GM03348 (cell line): ENCODE measurements at regions not wholly inside any gene's neighbourhood (a gene's known extent, or its start where the extent isn't known, plus 50 kb on each side); places are given as distances from the start of the nearest gene placed in this dataset.
"Not testable (repeated sequence)": the region's sequence is repeated elsewhere in the genome, so short reads cannot be mapped to it uniquely, and the experiment has no call there.

Experiments
- DNase-seq: peaks from one replicate; pipeline ENCODE4 v3.0.0; 2012; ENCODE audit warnings: low spot score

DNA sequence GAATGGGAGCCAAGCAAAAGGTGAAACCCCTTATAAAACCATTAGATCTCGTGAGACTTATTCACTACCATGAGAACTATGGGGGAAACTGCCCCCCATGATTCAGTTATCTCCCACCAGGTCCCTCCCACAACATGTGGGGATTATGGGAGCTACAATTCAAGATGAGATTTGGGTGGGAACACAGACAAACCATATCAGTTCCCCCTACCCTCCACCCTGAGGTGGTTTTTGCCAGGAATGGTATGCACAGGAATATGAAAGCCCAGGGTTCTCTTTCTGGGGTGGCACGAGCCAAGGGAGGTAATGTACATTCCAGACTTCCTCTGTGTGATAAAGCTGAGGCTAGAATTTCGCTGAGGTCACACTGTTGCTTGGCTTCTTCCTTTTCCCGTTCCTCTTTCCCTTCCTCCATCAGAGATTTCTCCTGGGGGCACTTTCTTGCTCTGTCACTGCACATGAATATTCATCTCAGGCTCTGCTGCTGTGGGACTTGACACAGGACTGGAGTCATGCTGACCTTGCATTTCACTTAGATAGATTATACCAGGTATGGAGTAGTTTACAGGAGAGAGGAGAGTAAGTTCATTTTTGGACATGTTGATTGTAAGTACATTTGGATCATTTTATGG lies 347.0 kb upstream of the MTPN start:
- no peak for DNase-seq

DNA sequence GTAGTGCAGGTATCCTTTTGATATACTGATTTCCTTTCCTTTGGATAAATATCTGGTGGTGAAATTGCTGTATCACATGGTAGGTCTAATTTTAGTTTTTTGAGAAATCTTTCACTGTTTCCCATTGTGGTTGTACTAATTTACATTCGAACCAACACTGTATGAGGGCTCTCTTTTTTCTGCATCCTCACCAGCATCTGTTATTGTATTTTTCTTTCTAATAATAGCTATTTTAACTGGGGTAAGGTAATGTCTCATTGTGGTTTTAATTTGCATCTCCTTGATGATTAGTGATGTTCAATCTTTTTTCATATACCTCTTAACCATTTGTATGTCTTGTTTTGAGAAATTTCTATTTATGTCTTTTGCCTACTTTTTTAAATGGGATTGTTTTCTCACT lies 335.4 kb upstream of the MTPN start:
- DNase-seq, result no peak

DNA sequence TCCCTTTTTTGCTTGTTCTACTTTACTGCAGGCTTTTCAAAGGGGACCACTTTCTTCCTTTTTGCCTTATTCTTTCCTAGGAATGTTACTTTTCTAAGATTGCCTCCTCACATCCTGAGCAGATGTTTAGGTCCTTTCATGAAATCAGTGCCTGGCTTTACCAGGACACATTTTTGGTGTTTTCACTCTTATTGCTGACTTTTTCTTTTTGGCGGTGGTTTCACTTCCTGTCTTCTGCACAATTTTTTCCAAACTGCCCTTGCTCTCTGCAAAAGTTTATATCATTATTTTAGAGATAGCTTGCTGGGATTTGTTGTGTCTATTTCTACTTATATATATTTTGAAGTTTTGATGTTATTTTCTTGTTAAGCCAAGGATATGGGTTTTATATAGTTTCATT lies 332.2 kb upstream of the MTPN start:
- DNase-seq, result no peak

DNA sequence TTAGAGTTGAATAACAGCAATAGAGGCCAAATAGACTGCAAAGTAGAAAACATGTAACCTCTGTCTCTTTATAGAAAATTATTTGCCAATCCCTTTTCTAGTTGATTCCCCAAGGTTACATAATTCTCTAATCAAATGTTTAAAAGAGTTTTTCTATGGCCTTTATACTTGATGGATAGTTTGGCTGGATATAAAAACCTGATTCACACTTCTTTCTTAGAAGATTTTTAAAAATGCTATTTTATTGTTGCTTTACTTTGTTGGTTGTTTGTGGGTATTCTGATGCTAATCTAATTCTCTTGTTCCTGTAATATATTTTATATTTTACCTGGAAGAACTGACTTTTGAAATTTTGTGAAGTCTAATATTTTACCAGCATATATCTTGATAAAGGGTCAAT lies 331.1 kb upstream of the MTPN start:
- no peak for DNase-seq

DNA sequence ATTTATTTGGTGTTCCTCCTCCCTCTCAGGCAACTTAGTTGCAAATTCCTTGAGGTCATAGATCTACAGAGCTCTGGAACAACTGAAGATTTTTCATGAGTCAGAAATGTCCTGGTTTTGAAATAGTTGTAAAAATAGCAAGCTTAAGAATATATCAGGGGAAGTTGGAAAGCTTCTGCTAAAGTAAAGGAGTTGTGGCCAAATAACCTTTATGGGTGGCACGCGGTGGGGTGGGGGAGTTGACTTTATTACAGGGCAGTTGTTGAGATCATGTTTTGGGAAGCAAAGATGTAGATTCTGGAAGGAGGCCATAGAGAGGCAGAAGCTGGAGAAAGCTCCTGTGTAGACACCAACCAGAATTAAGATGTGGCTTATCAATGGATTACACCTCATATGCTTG lies 326.0 kb upstream of the MTPN start:
- DNase-seq, result no peak

DNA sequence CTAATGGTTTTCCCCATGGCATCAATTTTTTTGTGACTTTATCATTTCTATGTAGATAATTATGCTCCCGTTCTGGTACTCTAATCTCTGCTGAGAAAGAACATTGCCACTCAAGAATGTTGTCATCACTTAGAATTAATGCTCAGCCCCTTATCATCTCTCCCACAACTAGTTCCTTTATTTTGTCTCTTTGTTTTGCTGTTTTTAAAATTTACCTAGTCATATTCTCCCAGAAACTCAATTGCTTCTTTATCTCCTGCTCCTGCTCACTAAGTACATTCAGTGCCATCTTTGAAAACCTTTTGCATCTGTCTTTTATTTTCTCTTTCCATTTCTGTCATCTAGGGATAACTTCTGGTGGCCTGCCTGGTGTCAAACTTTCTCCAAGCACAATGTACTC lies 324.9 kb upstream of the MTPN start:
- DNase-seq, result no peak

DNA sequence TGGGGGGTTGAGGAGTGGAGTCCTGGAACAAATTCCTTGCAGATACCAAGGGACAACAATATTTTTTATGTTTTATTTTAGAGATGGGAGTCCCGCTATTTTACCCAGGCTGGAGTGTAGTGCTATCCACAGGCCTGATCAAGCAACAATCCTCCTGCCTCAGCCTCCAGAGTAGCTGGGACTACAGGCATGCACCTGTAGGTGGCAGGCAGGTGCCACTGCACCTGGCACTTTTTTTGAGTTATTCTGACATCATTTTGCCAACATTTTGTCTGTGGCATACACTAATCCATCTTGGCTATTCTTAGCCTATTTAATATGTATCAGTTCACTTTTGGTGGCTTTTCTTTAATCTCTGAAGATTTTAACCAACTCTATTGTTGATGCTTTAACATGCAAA lies 317.8 kb upstream of the MTPN start:
- no peak for DNase-seq

DNA sequence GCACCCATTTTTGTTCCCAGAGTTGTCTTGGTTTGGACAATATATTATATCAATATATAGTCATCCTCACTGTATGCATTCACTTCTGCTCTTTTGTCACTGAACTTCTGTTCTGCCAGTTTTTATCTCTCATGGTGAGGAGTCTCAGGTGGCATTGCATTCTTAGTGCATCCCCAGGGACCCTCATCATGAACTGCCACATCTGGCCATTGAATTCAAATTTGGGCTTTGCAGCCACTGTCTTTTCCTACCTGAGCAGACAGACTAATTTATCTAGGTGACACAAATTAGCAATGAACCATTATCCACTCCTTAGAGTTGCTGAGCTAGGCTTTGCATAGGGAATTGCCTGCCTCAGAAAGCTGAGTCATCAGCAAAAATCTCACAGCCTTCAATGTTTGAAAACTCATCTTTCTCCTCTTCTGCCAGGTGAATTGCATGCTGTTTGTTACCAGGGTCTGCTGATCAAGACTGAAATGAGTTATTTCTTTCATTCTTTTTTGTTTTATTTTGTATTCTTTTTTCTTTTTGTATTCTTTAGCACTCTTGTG lies 316.8 kb upstream of the MTPN start:
- no peak for DNase-seq

DNA sequence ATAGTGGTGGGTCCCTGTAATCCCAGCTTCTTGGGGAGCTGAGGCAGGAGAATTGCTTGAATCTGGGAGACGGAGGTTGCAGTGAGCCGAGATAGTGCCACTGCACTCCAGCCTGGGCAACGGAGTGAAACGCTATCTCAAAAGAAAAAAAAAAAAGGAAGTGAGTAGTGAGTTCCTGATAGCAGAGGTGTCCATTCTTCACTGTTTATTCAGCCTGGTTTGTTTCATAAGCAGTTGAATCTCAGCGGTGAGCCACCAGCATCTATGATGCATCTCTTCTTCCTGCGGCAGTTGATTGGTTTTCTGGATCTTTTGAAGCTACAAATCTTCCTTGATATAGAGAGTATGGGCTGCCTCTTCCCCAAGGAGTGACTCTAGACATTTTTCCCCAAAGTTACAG lies 316.1 kb upstream of the MTPN start:
- DNase-seq, result no peak

DNA sequence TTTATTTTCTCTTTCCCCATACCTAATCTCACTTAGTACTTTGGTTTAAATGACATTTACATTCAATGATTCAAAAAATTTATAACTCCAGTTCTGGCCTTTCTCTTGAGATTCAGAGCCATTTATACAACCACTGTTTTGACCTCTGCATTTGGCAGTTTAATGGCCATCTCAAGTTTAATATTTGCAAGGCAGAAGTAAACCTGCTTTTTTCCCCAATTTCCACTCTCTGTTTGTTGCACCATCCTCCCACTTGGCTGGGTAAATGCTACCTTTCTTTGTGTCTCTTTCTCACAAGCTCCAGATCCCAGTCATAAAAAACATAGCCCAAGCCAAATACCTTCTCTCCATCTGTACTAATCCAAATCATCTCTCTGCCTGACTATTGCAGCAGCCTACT lies 315.2 kb upstream of the MTPN start:
- DNase-seq, result no peak

DNA sequence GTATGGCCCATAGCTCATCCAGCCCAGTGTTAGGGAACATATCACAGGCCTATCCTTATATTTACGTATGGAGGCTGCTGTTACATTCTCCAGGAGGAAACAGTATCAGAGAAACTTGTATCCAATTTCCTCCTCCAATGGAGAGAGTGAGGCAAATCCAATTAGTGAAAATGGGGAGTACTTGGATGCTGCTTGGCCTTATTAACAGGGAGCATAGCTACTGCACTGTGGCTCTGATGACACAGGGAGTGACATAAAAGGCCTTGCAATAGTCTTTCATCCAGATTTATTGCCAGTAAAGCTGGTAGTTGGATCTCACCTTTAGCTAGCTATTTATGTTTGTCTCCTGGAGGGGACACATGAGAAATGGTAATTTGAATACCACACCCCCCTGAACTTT lies 313.2 kb upstream of the MTPN start:
- DNase-seq, result no peak

DNA sequence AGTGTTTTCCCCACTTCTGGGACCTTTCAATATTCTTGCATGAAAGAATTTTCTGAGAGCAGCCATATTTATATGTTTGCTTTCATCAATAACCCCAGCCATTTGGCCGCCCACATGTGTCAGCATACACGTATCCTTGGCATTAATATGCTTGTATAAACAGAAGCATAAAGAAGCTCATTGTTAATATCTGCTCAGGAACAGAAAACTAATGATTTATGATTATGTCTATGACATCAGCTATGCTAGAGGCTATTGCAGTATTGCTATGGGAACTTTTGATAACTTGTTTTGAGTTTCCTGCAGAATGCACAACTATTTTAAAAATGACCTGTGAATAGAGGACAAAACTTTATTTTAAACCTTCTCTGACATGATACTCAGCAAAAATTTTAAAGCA lies 300.9 kb upstream of the MTPN start:
- DNase-seq, result no peak

DNA sequence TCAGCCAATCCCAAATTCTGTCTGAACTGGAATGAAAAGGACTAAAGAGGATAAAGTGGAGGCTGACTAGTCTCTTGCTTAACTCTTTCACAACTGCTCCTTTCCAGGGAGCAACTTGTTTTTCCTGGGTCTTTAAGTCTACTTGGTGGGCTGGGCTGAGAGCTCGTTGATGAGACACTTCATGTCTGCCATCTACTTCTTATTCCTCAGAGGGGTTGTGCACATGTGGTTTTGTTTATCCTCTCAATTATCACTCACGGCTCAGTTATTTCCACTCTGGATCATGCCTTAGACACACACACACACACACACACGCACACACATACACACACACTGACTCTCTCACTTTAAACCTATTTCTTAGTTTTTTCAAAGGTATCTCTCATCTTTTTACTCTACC lies 298.6 kb upstream of the MTPN start:
- no peak for DNase-seq

DNA sequence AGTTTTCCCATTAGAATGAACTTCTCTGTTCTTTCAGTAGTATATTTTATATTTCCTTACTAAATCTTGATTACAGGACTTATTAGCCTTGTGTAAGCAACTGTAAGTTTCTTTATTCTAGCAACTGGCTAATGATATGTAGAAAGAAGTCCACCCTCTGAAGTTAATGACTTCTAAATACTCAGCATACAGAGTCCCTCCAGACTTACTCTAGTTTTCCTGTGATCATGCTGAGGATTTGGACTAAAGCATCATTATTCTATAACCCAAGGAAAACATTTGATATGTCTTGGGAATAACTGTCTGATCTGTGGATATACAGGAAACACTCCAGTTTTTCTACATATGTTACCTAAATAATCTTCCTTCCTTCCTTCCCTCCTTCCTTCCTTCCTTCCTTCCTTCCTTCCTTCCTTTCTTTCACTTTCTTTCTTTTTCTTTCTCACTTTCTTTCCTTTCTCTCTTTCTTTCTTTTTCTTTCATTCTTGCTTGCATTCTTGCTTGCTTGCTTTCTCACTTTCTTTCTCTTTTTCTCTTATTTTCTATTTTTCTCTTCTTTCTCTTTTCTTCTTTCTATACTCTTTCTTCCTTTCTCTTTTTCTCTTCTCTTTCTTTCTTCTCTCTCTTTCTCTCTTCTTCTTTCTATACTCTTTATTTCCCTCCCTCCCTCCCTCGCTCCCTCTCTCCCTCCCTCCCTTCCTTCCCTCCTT lies 297.6 kb upstream of the MTPN start:
- DNase-seq, result no peak

DNA sequence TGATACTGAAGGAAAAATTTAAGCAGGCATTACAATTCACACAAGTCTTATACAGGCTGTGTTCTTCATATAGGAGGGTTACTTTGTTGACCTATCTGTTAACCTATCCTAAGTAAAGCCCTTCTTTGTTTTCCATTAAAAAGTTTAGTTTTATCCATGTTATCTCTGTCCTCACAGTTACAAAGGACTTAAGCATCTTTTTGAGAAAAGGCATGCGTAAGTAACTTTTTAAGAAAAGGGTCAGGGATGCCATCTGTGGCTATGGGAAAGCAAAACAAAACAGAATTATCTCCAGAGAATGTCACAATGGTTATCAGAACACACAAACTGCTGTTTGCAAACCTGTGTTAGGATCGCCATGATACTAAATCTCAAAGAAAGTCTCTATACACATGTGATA lies 295.8 kb upstream of the MTPN start:
- no peak for DNase-seq

DNA sequence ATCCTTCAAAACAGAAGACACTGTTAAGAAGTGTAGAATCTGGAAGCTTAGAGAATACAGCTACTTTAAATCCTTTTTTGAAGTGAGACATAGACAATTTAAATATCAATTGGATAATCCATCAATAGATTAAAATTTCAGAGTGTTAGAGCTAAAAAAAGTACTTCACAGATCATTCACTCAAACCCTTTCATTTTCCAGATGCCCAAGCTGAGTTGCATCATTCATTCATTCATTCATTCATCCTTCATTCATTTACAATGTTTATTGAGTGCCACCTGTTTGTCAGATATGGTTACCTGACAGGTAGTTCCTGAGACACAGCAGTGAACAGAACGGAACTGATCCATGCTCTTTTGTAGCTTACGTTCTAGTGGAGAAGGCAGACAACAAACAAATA lies 290.7 kb upstream of the MTPN start:
- no peak for DNase-seq

DNA sequence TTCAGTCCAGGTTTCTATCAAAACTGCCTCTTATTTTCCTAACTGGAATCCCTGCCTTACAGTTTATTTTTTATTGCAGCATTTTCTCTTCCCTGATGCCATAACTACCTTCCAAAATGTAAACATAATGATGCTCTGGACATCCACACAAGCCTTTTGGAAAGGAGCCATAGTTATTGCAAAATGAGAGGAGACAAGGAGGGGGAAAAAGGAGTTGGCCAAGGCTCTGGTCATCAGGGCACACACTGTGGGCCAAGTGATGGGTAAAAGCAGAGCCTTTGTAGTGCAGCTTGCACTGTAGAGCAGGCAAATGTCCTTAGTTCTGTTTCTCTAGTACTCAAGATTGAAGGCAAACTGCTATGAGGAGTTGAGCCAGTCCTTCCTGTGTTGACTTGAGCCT lies 289.3 kb upstream of the MTPN start:
- DNase-seq, result no peak

DNA sequence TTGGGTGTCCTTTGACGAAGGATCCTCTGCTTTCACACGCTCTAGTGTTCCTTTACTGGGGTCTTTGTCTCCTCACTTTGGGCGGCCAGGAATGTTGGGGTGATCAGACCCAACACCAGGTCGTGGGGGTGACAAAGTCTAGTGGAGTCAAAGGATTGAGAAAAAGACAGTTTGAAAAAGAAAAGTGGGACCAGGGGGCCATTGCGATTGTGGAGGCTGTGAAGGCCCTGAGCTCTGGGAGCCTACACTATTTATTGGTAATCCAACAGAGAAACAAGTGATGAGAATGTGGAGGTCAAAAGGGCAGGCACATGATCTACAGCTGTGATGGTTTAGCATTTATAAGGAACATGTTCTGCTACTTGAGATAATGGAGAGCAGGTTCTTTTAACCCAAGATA lies 287.1 kb upstream of the MTPN start:
- not testable (repeated sequence) for DNase-seq

DNA sequence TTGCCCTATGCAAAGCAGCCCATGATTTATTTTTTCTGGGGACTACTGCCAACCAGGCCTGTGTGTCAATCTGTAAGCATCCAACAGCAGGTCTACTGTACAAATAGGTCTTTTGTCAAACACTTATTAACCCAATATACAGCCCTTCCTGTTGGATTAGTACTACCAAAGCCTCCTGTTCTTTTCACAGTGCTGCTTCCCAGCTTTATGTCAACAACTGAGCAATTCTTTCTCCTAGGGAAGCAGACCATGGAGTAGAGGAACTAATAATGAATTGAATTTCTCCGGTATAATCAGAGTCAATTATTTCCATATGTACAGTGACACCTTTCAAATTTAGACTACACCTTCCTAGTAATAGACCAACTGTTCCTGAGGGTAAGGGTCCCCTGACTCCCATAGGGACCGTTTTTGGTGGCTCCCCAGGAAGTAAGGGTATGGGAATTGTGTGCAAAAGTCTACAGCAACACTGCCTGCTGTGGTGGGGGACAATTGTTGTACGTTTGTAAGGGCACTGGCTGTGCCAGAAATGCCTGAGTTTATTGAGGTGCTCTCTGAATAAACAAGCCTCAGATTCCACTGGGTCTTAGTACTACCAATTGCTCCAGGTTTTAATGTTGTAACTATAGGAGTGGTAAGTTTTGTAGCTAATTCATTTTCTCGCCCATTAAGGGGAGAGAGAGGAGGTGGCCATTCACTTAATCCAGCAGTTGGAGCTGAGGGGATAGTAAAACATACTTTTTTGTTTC lies 286.1 kb upstream of the MTPN start:
- not testable (repeated sequence) for DNase-seq

DNA sequence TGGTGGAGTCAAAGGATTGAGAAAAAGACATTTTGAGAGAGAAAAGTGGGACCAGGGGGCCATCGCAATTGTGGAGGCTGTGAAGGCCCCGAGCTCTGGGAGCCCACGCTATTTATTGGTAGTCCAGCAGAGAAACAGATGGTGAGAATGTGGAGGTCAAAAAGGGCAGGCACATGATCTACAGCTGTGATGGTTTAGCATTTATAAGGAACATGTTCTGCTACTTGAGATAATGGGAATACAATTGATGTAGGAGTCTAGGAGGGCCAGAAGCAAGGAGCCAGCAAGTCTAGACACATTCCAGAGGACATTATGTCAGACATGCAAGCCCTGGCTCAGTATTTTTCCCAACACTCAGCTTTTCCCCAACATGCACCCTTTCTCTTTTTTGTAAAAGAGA lies 283.4 kb upstream of the MTPN start:
- not testable (repeated sequence) for DNase-seq

DNA sequence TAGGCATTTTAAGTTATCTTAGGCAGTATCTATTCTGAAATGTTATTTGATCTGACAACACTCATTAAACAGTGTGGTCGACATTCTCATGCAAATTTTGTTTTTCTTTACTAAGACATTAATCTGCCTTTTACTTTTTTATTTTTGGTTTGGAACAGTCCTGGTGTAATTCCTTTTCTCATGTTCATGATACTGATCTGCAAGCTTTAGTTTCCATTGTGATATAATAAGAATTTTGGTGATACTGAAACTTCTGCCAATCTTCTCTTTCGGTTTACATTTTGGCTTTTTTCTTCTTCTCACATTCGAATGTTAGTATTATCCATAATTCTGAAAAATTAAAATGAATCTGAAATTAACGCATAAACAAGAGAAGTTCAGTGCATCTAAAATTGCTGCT lies 281.9 kb upstream of the MTPN start:
- DNase-seq, result no peak

DNA sequence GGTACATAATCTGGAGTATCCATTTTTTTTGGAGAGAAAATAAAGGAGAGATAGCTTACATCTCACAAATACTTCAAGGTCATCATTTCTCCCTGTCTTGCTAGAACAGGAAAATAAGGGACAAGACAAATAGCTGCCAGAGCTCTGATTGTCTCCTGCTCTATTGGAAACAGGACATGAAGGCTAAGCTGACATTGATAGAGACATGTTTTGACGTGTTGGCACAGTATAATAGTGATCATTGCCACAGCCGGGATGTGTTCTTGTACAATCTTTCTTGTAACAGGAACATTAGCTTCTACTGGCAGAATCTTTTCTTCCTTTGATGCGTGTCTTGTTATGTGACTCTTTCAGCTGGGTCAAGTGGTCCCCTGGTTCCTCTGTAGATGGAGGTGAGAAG lies 279.3 kb upstream of the MTPN start:
- no peak for DNase-seq

DNA sequence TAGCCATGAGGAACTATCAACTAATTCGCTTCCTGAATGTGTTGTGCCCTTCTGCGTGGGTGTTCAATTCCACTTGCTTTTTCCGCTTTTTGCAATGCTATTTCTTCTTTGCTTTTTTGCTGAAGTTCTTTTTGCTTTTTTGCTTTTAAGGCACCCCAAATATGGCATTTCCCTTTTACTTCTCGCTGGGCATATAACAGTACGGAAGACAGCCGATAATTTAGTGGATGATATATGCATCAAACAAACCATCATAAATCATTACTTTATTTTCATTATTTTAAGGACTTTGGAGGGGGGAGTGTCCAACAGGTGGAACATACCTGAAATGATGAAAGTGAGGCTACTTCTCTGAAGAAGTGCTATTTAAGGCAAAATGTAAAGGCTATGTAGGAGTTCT lies 277.0 kb upstream of the MTPN start:
- no peak for DNase-seq
